DOHH2 (cell line): ENCODE measurements at regions not wholly inside any gene's neighbourhood (a gene's known extent, or its start where the extent isn't known, plus 50 kb on each side); places are given as distances from the start of the nearest gene placed in this dataset.

ENCODE experiments used
- EZH2phosphoT487 ChIP-seq: fragments of 200-600 bp; sonication (generic); IDR thresholded peaks from 2 replicates; pipeline ENCODE4 v1.6.1; 2017; ENCODE audit warnings: borderline replicate concordance, mild to moderate bottlenecking, antibody characterized with exemption, low read length, moderate library complexity, mixed read lengths
- TF ChIP-seq, protein P1 (sequence below): fragments of 200-600 bp; sonication (generic); IDR thresholded peaks from one replicate; pipeline ENCODE4 v1.5.1; 2014; ENCODE audit warnings: antibody characterized with exemption, mild to moderate bottlenecking, low read depth, low read length; ENCODE audit not compliant: poor library complexity, severe bottlenecking

DNA sequence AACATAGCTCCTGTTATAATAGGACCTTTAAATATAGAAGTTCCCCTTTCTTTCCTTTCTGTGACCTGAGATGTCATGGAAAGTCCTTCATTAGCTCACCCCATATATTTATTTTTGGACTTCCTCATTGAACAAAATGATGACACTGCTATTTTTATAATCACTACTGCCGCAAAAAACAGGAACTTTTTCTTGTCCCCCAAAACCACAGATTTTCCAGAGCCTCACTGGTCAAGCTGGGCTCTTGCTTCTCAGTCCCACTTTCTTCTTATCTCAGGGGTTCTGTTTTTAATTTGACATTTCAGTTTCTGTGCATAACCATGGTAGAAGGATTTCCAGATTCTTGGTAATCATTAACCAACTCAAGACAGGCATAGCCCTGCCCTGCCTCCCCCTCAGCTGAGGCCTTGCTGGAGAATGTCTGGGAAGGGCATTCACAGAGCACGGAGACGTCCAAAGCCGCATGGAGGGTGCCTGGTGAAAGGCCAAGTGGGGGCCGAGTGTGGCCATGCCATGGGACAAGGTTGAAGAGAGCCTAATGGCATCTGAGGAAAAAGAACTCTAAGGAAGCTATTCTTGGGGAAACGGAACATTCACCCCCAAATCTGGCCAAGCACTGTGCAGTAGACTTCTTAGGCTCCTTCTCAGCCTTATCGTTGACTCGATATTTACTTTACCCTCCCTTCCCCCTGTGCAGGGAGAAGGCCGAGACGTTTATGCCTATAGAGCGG is 73.7 kb downstream of the EDN1 start:
- TF ChIP-seq, protein P1, sequence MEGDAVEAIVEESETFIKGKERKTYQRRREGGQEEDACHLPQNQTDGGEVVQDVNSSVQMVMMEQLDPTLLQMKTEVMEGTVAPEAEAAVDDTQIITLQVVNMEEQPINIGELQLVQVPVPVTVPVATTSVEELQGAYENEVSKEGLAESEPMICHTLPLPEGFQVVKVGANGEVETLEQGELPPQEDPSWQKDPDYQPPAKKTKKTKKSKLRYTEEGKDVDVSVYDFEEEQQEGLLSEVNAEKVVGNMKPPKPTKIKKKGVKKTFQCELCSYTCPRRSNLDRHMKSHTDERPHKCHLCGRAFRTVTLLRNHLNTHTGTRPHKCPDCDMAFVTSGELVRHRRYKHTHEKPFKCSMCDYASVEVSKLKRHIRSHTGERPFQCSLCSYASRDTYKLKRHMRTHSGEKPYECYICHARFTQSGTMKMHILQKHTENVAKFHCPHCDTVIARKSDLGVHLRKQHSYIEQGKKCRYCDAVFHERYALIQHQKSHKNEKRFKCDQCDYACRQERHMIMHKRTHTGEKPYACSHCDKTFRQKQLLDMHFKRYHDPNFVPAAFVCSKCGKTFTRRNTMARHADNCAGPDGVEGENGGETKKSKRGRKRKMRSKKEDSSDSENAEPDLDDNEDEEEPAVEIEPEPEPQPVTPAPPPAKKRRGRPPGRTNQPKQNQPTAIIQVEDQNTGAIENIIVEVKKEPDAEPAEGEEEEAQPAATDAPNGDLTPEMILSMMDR: no peak
- TF ChIP-seq EZH2phosphoT487: no peak
